ENCODE measurements at regions not wholly inside any gene's neighbourhood (a gene's known extent, or its start where the extent isn't known, plus 50 kb on each side); places are given as distances from the start of the nearest gene placed in this dataset.
"Not testable (repeated sequence)": the region's sequence is repeated elsewhere in the genome, so short reads cannot be mapped to it uniquely, and the experiment has no call there.

DNA sequence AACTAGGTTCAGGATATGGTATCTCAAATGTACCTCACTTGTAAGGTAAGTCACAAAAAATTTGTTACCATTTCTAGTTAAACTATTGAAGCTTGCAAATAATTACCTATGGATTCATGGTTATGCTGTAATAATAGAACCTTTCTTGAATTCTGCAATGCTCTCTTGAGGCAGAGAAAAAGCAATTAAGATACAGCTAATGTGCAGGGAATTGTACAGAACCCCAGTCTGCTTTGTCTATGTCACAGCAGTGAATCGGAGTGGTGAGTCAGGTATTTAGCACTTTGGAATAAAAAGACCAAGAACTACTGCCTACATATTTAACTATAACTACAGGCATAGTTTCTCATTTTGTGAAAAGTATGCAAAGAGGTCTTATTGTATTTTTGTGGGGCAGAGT is 228.7 kb upstream of the GOT2 start:
- DNase-seq (ENCODE audit: low spot score): no peak

DNA sequence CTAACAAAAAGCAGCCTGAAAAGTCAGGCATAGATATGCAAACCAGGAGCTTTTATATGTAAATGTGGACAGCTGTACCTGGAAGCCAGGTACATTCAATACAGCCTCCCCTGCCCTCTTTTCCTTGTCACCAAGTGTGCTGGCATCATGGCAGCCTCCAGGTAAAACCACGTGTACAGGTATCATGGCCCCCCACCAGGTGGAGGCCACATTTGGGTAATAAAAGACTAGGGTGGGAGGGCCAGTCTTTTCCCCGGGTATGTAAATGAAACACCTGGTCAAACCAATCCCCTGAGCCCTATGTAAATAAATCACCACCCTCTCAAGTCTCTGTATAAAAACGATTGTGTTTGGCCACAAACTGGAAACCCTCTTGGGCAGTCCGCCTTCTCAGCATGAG is 226.4 kb upstream of the GOT2 start:
- no peak for DNase-seq (ENCODE audit: low spot score)

DNA sequence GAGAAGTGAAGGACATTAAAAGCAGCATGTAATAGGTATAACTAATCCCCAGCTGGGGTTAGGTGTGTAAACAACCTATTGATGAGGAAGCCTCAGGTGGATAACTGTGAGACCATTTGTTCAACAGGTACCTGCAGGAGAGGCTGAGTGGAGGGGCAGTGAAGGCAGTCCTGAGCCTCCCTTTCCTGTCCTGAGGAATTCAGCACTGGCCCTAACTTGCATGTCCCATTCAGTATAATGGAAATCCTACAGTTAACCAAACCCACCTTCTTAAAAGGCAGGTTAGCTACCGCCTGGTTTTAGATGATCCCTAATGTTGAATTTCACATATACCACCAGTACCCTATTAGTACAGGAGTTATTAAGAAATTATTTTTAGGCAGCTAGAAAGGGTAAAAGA is 225.9 kb upstream of the GOT2 start:
- DNase-seq (ENCODE audit: low spot score): no peak

DNA sequence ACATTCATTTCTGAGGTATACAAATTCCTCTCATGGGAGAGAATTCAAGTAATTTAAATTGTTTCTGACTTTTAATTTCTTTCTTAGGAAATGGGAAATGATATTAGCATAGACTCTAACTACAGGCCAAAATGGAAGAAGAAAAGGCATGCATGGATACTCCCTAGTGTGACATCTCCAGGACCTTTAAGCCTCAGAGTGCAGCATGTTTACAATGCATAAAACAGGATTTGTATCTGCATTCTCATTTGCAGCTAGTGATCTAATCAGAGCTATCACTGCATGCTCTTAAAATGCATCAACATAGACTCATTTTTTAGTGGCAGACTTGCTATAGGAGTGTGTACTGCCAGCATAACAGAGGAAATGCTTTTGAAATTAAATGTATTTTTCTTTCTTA is 224.6 kb upstream of the GOT2 start:
- DNase-seq (ENCODE audit: low spot score): no peak

DNA sequence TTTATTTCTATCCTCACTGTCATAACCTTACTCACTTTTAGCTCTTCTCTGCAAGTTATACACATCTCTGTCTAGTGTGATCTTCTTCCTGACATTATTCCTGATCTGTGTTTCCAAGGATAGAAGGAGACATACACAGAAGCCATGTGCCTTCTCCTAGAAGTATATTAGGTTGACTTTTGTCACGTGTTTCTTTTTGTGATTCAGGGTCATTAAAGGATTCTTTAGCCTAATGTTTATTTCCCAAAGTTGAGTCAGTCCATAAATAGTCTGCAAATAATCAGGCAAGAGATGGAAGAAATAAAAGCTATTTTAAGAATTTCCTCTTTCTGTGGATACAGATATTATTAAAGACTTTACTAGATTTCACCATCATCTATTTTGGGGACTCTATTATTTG is 214.1 kb upstream of the GOT2 start:
- DNase-seq (ENCODE audit: low spot score): no peak

DNA sequence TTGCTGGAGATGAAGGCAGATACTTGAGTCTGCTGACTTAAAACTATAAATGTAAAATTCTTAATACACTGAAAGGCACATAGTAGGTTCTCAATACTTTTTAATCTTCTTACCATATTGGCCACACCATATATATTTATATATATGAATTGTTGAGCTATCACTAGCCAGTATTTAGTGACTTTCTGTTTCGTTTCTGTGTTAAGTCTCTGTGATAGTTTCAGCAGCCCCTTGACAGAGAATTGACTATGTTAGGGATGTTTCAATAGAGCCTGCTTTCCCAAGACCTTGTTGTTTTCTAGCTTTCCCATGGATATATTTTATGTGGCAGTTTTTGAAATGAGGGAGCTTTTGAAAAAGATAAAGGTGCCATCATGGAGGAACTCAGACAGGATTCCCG is 206.5 kb upstream of the GOT2 start:
- DNase-seq (ENCODE audit: low spot score): no peak

DNA sequence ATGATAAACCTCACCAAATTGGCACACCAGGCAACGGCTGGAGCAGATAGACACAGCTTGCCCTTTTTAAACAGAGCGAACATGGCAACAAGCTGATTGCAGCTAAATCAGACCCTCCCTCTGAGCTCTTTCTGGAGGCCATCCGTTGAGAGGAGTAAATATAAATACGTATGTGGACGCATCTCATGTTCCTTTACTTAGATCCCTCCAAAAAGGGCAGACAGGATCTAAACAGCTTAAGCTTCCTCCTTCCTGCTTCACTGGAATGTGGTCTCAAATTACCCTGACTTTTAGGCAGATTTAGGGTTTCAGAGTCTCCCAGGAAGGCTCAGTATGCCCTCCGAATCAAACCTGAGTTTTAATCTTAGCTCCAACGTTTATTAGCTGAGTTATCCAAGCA is 204.7 kb upstream of the GOT2 start:
- DNase-seq (ENCODE audit: low spot score): no peak

DNA sequence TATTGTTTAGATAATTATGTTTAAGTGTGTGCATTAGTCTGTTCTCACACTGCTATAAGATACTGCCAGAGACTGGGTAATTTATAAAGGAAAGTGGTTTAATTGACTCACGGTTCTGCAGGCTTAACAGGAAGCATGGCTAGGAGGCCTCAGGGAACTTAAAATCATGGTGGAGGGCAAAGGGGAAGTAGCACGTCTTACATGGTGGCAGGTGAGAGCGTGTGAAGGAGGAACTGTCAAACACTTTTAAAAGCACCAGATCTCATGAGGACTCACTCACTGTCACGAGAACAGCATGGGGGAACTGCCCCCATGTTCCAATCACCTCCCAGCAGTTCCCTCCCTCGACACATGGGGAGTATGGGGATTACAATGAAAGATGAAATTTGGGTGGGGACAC is 203.5 kb upstream of the GOT2 start:
- DNase-seq (ENCODE audit: low spot score): no peak

DNA sequence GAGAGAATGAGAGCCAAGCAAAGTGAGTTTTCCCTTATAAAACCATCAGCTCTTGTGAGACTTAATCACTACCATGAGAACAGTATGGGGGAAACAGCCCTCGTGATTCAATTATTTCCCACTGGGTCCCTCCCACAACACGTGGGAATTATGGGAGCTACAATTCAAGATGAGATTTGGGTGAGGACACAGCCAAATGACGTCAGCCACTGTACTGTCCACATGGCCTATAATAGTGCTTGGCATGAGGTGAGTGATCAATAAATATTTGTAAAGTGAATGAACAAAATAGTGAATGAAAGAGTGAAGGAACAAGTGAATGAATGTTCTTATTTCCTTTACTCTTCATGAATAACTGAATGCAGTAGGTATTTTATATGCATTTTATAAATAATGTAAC is 199.1 kb upstream of the GOT2 start:
- DNase-seq (ENCODE audit: low spot score): no peak

DNA sequence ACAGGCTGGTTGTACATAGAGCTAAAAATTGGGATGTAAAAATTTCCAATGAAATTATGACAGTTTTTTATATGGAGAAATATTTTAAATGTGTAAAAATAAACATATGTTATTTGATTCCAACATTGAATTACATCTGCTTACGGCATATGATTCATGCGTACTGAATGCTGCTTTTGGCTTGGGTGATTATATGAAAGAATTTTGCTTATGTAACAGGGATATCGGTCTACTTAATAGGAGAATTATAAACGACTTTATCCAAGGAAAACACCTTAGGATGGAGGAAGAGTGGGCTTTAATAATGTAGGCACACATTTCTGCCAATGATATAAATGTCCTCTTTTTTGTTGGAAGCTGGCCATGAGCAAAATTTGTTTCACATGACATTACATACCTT is 197.3 kb upstream of the GOT2 start:
- DNase-seq (ENCODE audit: low spot score): no peak

DNA sequence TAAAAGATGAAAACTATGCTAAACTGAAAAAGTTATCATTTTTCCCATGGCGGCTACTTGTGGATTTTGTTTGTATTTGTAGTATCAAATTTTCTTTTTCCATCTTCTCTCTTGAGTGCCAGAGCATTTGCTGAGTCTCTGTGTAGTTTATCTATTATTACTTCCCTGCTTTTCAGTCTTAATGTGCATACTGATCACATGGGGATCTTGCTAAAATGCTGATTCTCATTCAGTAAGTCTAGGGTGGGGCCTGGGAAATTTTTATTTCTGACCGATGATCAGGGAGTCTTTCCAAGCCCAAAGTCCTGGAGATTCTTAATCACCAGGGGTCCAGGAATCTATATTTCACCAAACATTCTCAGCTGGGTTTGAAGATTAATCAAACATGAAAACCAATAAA is 189.0 kb upstream of the GOT2 start:
- DNase-seq (ENCODE audit: low spot score): no peak

DNA sequence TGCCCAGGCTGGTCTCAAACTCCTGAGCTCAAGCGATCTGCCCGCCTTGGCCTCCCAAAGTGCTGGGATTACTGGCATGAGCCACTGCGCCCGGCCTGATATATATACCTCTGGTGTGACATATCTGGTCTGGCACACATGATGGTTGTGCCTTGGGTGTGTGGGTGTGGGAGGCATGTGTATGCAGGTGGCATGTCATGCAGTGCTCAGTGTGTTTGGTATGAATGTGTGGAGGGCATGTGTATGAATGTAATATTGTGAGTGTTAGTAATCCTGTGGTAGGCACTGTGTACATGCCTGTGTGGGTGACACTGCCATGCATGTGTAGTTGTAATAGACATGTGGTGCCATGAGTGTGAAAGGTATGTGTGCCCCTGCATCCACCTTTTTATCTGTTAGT is 179.3 kb upstream of the GOT2 start:
- DNase-seq (ENCODE audit: low spot score): no peak

DNA sequence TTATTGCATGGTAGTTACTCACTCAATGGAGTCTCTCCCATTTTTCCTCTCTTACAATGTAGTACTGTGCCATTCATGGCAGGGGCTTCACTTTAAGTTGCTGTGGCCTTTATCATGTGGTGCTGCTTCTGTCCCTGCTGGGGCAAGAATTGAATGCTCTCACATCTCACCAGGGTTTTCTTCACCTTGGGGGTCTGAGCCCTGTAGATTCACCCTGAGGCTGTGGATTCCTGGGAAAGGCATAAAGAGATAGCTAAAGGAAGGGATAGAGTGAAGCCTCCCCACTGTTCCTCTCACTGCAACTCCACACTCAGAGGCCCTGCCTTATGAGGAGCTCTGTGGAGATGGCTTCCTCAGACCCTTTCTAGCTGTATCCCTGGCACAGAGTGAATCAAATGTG is 178.5 kb upstream of the GOT2 start:
- DNase-seq (ENCODE audit: low spot score): no peak

DNA sequence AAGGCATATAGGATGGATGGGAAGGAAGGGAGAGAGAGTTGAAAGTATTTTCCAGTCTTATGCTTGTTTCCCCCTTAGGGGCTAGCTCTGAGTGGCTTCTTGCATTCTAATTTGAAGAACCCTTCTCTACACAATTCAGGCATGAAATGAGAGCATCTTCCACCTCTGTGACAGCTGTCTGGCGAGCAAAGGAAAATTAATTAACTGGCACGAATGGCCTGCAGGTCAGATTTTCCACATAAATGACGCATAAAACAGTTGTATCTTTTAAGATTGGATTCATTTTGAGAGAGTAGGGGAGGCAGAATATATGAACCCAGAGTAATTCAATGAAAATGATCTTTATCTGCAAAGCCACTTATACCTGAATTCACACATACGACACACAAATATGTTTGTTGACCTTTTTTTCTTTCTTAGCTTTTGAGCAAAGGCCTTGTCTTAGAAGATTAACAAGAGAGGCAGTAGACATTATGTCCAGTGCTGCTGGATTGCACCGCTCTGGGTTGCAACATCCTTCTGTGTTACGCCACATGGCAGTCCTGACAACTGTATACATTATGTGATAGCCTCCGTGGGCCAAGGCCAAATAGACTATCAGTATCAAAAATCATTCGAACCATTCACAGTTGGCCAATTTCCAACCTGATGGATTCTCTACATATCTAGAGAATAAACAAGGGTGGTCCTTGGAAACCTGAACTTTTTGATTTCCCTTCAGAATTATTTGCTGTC is 173.0 kb upstream of the GOT2 start:
- no peak for DNase-seq (ENCODE audit: low spot score)

DNA sequence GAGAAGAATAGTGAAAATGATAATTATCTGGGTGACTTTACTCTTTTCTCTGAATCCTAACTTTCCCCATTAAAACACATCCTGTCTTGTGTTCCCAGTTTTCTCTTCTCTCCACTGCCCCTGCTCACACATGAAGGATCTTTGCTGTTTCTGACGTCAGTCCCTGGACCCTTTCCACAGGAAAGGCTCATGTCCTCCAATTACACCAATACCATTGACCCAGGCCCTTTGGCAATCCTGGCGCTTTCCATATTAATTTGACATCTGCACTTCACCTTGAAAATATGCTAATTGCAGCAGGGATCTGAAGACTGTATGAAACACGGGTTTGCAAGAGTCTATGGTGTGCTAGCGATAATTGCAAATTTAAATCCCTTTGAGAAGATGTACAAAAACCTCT is 170.2 kb upstream of the GOT2 start:
- no peak for DNase-seq (ENCODE audit: low spot score)

DNA sequence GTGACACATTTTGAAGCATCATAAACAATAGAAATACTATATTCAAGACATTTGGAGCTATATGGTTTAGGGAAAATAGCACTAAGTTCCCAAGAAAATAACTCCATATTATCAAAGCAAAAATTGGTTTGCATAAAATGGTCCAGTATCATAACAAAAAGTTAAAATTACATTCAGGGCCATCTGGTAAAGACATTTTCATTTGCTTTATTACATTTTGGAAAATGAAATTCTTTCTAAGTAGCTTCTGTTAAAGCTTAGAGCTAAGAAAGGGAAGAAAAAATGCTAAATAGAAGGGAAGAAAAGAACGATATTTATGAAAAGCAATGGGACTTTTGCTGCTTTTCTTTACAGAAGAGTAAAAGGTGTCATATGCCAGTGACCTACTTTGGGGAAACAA is 155.4 kb upstream of the GOT2 start:
- no peak for DNase-seq (ENCODE audit: low spot score)

DNA sequence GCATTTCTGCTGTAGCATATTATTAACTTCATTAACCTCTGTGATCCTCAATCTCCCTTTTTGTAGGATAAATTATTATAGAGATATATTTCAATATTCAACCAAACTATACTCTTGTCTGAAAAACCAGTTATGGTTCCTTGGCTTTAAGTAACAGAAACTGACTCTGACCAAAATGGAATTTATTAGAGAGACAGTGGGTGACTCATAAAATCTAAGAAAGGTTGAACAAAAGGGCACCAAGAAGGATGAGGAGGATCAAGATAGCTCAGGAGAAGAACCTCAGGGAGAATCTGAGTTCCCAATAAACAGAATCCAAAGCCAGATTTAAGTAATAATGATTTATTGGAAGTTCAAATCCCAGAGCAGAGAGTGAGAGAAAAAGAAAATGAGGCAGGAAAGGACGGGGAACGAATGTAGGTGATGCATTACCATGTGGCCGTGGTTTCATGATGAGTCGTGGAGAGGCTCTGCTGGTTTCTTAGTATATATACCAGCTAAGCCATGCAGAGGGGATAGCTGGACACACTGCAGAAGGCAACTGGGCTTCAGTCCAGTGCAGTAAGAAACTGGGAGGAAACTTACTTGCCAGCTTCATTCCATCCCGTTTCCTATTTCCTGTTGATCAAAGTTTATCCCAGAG is 151.5 kb upstream of the GOT2 start:
- no peak for DNase-seq (ENCODE audit: low spot score)

DNA sequence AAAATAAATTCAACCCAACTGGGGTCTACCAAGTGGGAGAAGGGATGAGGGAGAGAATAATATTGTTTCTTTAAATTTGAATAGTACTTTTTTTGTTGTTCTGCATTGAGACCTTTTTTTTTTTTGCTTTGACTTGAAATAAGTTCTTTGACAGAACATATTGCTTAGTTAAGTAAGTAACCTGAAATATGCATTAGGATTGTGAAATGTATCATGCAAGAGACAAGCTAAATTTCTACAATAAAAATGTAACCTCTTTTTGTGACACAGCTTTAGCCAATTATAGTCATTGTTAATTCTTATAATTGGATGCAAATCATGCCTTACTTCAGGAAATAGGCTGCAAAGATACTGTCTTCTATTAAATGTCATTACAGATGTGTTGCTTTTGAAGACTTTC is 150.0 kb upstream of the GOT2 start:
- no peak for DNase-seq (ENCODE audit: low spot score)

DNA sequence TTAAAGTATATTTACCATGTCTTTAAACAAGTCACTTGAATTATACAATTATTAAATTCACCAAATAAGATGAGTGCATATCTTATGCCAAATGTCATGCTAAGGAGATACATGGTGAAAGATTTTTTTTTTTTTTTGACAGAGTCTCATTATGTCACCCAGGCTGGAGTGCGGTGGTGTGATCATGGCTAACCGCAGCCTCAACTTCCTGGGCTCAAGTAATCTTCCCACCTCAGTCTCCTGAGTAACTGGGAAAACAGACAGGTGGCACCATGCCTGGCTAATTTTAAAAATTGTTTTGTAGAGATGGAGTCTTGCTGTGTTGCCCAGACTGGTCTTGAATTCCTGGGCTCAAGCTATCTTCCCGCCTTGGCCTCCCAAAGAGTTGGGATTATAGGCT is 149.0 kb upstream of the GOT2 start:
- DNase-seq (ENCODE audit: low spot score): no peak

DNA sequence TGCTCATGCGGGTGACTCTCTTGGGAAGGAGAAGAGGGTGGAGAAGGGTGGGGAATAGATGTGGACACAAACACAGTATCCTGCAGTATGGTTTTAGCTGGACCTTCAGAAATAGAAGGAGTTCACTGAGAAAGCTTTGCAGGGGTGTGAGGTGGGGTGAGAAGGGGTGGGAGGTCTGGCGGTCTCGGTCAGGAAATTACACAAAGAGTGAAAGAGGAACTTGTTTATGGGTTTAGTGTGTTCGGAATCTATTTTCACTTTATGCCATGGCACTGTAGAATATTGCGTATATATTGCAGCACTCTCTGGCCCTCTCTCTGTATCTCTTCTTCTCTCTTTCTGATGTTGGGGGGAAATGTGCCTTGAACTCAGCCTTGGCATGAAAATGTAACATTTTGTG is 148.2 kb upstream of the GOT2 start:
- no peak for DNase-seq (ENCODE audit: low spot score)

DNA sequence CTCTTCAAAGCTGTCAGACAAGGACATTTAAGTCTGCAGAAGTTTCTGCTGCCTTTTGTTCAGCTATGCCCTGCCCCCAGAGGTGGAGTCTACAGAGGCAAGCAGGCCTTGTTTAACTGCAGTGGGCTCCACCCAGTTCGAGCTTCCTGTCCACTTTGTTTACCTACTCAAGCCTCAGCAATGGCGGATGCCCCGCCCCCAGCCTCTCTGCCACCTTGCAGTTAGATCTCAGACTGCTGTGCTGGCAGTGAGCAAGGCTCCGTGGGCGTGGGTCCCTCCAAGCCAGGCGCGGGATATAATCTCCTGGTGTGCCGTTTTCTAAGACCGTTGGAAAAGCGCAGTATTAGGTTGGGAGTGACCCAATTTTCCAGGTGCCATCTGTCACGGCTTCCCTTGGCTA is 144.5 kb upstream of the GOT2 start:
- not testable (repeated sequence) for DNase-seq (ENCODE audit: low spot score)

DNA sequence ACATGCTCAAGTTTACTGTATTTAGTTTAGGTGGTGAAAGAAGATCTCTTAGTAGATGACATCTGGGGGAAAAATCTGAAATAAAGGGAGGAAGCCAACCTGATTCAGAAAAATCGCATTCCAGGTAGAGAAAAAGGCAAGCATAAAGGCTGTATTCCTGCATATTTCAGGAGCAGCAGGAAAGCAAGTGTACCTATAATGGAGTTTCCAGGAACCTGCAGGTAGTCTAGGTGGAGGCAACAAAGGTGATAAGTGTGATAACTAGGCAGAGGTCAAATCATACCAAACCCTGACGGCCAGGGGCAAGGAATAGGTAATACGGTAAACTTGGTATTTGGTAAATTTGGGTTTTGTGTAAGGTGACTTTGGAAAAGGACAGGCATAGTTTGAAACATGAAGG is 132.8 kb upstream of the GOT2 start:
- no peak for DNase-seq (ENCODE audit: low spot score)

DNA sequence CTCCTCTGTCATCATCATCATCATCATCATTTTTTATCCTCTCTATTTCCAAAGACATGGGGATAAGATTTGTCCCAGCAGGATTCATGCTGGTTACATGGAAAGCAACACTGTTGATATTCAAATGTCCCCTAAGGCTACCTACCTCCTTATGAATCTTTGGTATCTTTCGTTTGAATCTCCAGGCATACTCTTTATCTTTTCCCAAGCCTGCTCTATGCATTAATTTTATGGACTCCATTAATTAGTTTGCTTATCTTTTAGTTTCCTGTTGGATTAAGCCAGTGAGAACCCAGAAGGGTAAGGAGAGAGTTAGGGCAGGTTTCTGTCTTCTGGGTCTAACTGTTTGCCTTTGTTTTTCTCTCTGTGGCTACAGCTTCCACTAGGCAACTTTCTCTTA is 129.6 kb upstream of the GOT2 start:
- DNase-seq (ENCODE audit: low spot score): no peak

DNA sequence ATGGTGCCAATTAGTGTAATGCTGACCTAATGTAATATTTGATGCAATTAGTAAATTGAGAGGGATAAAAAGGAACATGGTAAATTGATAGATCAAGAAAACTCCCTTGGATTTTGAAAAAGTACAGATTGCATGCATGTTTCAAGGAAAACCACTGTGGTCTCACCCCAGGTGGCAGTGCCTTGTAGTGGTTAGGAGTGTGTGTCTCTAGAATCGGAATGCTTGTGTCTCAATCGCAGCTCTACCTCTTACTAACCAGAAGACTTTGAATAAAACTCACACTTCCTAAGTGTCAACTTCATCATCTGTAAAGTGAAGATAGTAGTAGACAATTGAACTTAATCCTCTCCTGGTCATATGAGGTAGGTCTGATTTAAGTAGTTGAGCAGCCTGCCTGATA is 128.9 kb upstream of the GOT2 start:
- no peak for DNase-seq (ENCODE audit: low spot score)

All from AG08395 (cell line).